ENCODE measurements at regions not wholly inside any gene's neighbourhood (a gene's known extent, or its start where the extent isn't known, plus 50 kb on each side); places are given as distances from the start of the nearest gene placed in this dataset.

GRCh38 chr10:29734962-29735627 lies 100.3 kb upstream of the SVIL start (continued):
- TF ChIP-seq POLR2G (IDR thresholded peaks at IDR 0.05; ENCODE audit: low read depth, low read length) (0 out of 2 replicates have a peak, but pooled peaks have one; percentile 22), ZNF792 (CRISPR knock-in tag; IDR thresholded peaks at IDR 0.05) (0 out of 2 replicates have a peak, but pooled peaks have one; percentile 28), CENPT (CRISPR knock-in tag; IDR thresholded peaks at IDR 0.05; ENCODE audit: low read depth) (0 out of 2 replicates have a peak, but pooled peaks have one; percentile 13), ZNF558 (CRISPR knock-in tag; IDR thresholded peaks at IDR 0.05; ENCODE audit: borderline replicate concordance) (no peak), FOXJ3 (CRISPR knock-in tag; IDR thresholded peaks at IDR 0.05; ENCODE audit: borderline replicate concordance) (no peak), NR1H2 (CRISPR knock-in tag; IDR thresholded peaks at IDR 0.05; ENCODE audit: borderline replicate concordance, low read depth) (no peak), ZNF232 (CRISPR knock-in tag; IDR thresholded peaks at IDR 0.05; ENCODE audit: borderline replicate concordance) (0 out of 2 replicates have a peak, but pooled peaks have one; percentile 11), KMT2B (CRISPR knock-in tag; IDR thresholded peaks at IDR 0.05) (0 out of 2 replicates have a peak, but pooled peaks have one; percentile 16), JARID2 (CRISPR knock-in tag; IDR thresholded peaks at IDR 0.05; ENCODE audit: insufficient replicate concordance) (no peak), ZNF773 (CRISPR knock-in tag; IDR thresholded peaks at IDR 0.05; ENCODE audit: borderline replicate concordance) (peak; percentile 18; the same call in 1 of the 2 replicates), HNF1B (CRISPR knock-in tag; IDR thresholded peaks at IDR 0.05) (peak; percentile 62; the same call in 1 of the 2 replicates), SRF (IDR thresholded peaks at IDR 0.05; ENCODE audit: low read depth, low read length) (no peak), ZNF589 (CRISPR knock-in tag; conservative IDR thresholded peaks at IDR 0.05) (0 out of 2 replicates have a peak, but pooled peaks have one; percentile 13), ZSCAN29 (CRISPR knock-in tag; conservative IDR thresholded peaks at IDR 0.05) (no peak), ZNF34 (CRISPR knock-in tag; IDR thresholded peaks at IDR 0.05; ENCODE audit: borderline replicate concordance) (peak; percentile 41; the same call in 1 of the 2 replicates), ZNF562 (CRISPR knock-in tag; IDR thresholded peaks at IDR 0.05; ENCODE audit: borderline replicate concordance) (no peak), MLLT10 (CRISPR knock-in tag; IDR thresholded peaks at IDR 0.05) (no peak), BCL3 (CRISPR knock-in tag; IDR thresholded peaks at IDR 0.05) (no peak), ZNF615 (CRISPR knock-in tag; IDR thresholded peaks at IDR 0.05; ENCODE audit: borderline replicate concordance) (no peak), ZNF687 (CRISPR knock-in tag; IDR thresholded peaks at IDR 0.05) (peak; percentile 58; the same call in 1 of the 2 replicates), POGZ (CRISPR knock-in tag; IDR thresholded peaks at IDR 0.05) (0 out of 2 replicates have a peak, but pooled peaks have one; percentile 17)
